ENCODE measurements at regions not wholly inside any gene's neighbourhood (a gene's known extent, or its start where the extent isn't known, plus 50 kb on each side); places are given as distances from the start of the nearest gene placed in this dataset.
"Not testable (repeated sequence)": the region's sequence is repeated elsewhere in the genome, so short reads cannot be mapped to it uniquely, and the experiment has no call there.

GRCh38 chr11:87659807-87660206, 515.4 kb downstream of the RAB38 start:
- intact Hi-C loops (cut with micrococcal nuclease) = no loop called here

GRCh38 chr11:87645626-87646025, 529.6 kb downstream of the RAB38 start:
- intact Hi-C loops (cut with micrococcal nuclease) = no loop called here

- intact Hi-C loops (cut with micrococcal nuclease) = no loop called here
Observed at GRCh38 chr11:87639753-87640364, 535.4 kb downstream of the RAB38 start.

GRCh38 chr11:87635001-87635400, 540.2 kb downstream of the RAB38 start:
- intact Hi-C loops (cut with micrococcal nuclease) = no loop called here

DNA sequence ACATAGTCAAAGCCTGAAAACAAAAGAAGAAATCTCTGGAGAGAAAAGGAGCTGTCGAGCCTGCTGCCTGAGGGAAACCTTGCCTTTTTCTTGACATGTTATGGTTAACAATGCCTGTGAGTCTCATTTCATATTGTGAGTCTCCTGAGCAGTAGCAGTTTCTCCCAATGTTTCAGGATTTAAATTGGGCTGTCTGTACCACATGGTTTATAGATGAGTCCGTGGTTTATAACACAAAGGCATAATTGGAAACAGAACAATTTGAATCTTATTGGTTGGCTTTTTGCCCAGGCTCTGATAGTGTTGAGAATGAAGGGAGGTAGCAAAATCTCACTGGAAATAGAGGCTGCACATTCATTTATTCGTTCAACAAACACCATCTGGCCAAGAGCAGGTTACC, 540.9 kb downstream of the RAB38 start:
- intact Hi-C loops (cut with micrococcal nuclease) = no loop called here

- intact Hi-C loops (cut with micrococcal nuclease) = no loop called here
Observed at GRCh38 chr11:87628957-87629356, 546.3 kb downstream of the RAB38 start.

GRCh38 chr11:87628026-87628580, 547.1 kb downstream of the RAB38 start:
- intact Hi-C loops (cut with micrococcal nuclease) = no loop called here

DNA sequence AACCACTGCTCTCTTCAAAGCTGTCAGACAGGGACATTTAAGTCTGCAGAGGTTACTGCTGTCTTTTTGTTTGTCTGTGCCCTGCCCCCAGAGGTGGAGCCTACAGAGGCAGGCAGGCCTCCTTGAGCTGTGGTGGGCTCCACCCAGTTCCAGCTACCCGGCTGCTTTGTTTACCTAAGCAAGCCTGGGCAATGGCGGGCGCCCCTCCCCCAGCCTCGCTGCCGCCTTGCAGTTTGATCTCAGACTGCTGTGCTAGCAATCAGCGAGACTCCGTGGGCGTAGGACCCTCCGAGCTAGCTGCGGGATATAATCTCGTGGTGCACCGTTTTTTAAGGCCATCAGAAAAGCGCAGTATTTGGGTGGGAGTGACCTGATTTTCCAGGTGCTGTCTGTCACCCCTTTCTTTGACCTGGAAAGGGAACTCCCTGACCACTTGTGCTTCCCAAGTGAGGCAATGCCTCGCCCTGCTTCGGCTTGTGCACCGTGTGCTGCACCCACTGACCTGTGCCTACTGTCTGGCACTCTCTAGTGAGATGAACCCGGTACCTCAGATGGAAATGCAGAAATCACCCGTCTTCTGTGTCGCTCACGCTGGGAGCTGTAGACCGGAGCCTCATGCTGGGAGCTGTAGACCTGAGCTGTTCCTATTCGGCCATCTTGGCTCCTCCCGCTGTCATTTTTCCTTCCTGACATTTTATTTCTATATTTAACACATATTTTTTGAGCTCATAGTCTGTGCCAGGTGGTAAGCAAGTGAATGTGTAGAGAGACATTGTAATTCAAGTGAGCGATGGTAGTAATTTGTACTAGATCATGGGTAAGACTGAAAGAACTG, 551.5 kb downstream of the RAB38 start:
- intact Hi-C loops (cut with micrococcal nuclease) = not testable (repeated sequence)

DNA sequence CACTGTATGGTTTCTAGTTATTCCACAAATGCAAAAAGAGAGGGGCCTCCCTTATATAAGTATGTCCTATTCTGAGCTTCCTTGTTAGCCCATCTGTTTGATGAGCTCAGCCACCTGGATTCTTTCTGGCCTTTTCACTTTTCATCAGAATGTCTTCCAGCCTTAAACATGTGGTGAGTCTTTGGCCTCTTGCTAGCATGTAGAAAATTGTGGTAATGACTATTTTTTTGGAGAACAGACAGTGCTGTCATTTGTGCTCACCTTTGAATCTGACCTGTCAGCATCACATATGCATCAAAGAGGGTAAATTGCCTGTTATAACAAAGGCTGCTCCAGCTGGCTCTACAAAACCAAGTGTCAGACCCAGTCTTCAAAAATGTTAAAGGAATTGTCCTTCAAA, 558.7 kb downstream of the RAB38 start:
- intact Hi-C loops (cut with micrococcal nuclease) = no loop called here

DNA sequence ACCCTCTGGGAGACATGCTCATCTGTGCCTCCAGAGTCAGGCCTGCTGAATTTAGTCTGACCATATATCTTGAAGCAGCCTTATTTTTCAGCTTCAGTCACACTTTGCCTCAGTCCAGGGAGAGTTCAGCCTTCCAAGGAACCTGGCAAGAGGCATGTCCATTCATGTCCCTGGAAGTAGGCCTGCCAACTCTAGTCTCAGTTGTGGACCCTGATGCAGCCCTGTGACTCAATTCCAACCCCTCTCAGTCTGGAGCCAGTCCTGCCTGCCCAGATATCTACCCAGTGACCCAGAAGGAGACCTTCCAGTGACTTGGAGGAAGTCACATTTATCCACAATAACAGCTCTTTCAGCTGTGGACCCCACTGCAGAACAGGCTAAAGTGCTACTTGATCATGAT, 566.6 kb downstream of the TMEM135 start:
- intact Hi-C loops (cut with micrococcal nuclease) = no loop called here

GRCh38 chr11:87603887-87604286, 566.2 kb downstream of the TMEM135 start:
- intact Hi-C loops (cut with micrococcal nuclease) = no loop called here

DNA sequence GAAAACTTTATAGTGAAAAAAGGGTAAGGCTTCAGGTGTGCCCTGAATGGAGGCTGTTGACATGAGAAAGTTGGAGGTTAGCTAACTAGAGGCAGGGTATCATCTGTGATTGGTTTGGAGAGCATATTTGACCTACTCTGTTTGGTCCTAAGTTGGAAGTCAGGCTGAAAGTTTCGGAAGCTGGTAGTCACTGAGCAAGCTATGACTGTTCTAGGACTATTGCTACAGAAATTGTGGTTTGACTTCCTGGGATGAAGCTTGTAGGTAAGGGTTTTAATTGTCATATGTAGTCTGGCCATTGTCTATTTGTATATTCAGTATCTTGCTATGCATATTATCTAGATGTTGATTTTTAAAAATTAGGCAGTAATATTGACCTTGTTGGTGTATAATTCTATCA, 565.0 kb downstream of the TMEM135 start:
- intact Hi-C loops (cut with micrococcal nuclease) = no loop called here

GRCh38 chr11:87600938-87601337, 563.2 kb downstream of the TMEM135 start:
- intact Hi-C loops (cut with micrococcal nuclease) = no loop called here

GRCh38 chr11:87597725-87598124, 560.0 kb downstream of the TMEM135 start:
- intact Hi-C loops (cut with micrococcal nuclease) = no loop called here

- intact Hi-C loops (cut with micrococcal nuclease) = no loop called here
Observed at GRCh38 chr11:87596176-87596575, 558.4 kb downstream of the TMEM135 start.

DNA sequence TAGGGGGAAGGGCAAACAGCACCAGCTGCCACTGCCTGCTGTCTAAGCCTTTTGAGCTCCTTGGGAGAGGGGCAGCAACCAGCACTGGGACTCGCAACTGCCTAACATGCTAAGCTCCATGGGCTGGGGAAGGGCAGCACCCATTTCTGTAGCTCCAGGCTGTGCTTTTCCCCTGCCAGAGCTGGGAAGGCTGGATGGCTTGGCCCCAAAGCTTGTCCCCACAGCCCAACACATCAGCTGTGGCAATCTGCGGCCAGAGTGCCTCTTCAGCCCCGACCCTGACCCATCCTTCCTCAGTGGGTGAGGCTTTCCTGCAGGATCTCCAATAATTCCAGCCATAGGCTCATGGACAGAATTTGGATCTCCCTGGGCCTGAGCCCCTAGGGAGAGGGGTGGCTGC, 551.3 kb downstream of the TMEM135 start:
- intact Hi-C loops (cut with micrococcal nuclease) = no loop called here

DNA sequence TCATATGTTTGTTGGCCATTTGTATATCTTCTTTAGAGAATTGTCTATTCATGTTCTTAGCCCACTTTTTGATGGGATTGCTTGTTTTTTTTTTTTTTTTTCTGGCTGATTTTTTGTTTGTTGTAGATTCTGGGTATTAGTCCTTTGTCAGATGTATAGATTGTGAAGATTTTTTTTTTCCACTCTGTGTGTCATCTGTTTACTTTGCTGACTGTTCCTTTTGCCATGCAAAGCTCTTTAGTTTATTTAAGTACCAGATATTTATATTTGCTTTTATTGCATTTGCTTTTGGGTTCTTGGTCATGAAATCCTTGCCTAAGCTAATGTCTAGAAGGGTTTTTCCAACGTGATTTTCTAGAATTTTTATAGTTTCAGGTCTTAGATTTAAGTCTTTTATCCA, 547.9 kb downstream of the TMEM135 start:
- intact Hi-C loops (cut with micrococcal nuclease) = not testable (repeated sequence)

DNA sequence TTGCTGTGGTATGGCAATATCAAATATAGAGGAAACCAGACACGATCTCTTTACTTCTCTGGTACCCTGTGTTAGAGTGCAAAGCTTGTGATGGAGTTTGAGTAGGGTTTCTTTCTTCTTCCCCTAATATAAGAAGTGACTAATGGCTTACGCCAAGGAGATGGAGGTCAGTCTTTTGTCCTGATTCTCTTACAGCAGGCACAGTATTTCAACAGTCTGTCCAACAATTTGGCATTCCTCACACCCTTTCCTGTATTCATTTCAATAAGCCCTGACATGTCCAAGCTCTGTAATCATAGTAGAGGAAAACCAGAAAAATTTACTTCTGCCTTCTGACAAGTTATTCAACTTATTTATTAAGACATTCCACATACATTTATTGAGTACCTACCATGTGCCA, 546.2 kb downstream of the TMEM135 start:
- intact Hi-C loops (cut with micrococcal nuclease) = no loop called here

- intact Hi-C loops (cut with micrococcal nuclease) = no loop called here
Observed at GRCh38 chr11:87575088-87575487, 537.4 kb downstream of the TMEM135 start.

DNA sequence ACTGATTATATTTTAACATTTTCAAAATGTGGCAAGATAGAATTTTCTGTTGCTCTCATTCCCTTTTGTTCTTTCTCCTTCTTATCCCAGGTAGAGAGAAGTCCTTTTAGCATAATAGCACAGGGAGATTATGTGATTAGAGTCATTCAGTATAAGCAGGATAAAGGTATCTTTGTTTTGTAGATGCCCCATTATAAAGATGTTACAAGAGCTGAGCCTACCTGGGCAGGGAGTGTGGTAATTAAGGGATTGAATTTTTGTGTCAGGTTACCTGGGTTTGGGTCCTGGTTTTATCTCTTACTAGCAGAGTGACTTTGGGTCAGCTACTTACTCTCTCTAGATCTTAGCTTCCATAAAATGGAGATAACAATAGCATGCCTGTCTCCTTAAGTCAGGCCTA, 536.5 kb downstream of the TMEM135 start:
- intact Hi-C loops (cut with micrococcal nuclease) = no loop called here

DNA sequence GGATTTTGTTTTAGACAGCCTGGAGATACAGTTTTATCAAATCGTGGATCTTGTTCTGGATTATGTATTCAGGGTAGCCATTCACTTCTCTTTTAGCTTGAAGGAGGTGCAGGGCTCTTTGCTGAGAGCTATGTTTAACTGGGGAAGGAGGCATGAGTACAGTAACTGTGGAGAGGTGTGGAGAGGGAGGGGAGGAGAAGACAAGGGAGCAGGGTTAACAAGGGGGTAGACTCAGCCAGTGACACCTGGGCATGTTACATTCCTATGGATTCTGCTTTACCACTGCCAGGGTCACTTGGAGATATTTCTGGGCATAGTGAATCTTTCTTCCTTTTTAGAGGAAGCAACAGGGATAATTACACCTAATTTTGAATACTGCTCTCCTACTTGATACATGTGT, 536.0 kb downstream of the TMEM135 start:
- intact Hi-C loops (cut with micrococcal nuclease) = no loop called here

GRCh38 chr11:87572881-87573280, 535.1 kb downstream of the TMEM135 start:
- intact Hi-C loops (cut with micrococcal nuclease) = no loop called here

DNA sequence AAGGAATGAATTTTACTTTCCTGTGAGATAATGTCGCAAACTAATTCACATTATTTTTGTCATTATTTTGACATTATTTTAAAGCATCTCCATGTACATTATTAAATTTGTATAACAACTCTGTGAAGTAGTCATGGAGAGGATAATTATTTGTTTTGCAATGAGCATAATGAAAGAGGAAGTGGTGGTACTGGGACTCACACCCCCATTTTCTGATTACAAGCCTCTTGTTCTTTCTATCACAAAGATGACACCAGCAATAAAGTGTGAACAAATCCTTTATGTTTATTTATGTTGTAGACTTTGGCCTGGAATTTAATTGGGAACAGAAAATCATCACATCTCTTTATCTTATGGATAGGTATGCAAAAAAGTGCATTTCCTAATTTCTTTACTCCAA, 522.6 kb downstream of the TMEM135 start:
- intact Hi-C loops (cut with micrococcal nuclease) = no loop called here
